Activated CD8-positive, alpha-beta T cell treated with anti-CD3 and anti-CD28 coated beads for 36 hours (primary cell): ENCODE measurements at regions not wholly inside any gene's neighbourhood (a gene's known extent, or its start where the extent isn't known, plus 50 kb on each side); places are given as distances from the start of the nearest gene placed in this dataset.

ENCODE experiments used
- ATAC-seq: fragments of 200-7000 bp; cut with Tn5 transposase; one replicate; pipeline ENCODE4 v1.10.0; 2021; ENCODE audit warnings: mild to moderate bottlenecking, moderate library complexity
- CTCF ChIA-PET: fragments of 350-600 bp; sonication (Branson Sonifier 250); formaldehyde crosslinking; loops from one replicate; lab custom pipeline; 2021; ENCODE audit warnings: antibody characterized with exemption; lab: Charles Lee
- POLR2A ChIA-PET: fragments of 350-600 bp; sonication (Branson Sonifier 250); formaldehyde crosslinking; loops from one replicate; lab custom pipeline; 2021; ENCODE audit warnings: antibody characterized with exemption; lab: Charles Lee
- DNase-seq: peaks from one replicate; pipeline ENCODE4 v3.0.0-alpha.2; 2020
- H3K27ac Mint-ChIP-seq: one replicate; pipeline ENCODE4 v1.8.0; 2021; ENCODE audit warnings: mild to moderate bottlenecking, mixed read lengths
- H3K27me3 Mint-ChIP-seq: one replicate; pipeline ENCODE4 v1.8.0; 2021; ENCODE audit warnings: mixed read lengths
- H3K36me3 Mint-ChIP-seq: one replicate; pipeline ENCODE4 v1.8.0; 2021; ENCODE audit warnings: low read depth, mixed read lengths
- H3K4me1 Mint-ChIP-seq: one replicate; pipeline ENCODE4 v1.8.0; 2021; ENCODE audit warnings: low read depth, mixed read lengths
- H3K4me3 Mint-ChIP-seq: one replicate; pipeline ENCODE4 v1.8.0; 2021; ENCODE audit warnings: mild to moderate bottlenecking, moderate library complexity, mixed read lengths
- H3K9me3 Mint-ChIP-seq: one replicate; pipeline ENCODE4 v1.8.0; 2021; ENCODE audit warnings: mixed read lengths
- intact Hi-C: fragments of 100-400 bp; cut with micrococcal nuclease; formaldehyde crosslinking; loops from one replicate; pipeline ENCODE4 v1.10.0; 2022
- TF ChIP-seq, protein P1 (sequence below): fragments of 200-600 bp; IDR thresholded peaks from one replicate; pipeline ENCODE4 v1.8.0; 2022; ENCODE audit warnings: antibody characterized with exemption, mild to moderate bottlenecking

DNA sequence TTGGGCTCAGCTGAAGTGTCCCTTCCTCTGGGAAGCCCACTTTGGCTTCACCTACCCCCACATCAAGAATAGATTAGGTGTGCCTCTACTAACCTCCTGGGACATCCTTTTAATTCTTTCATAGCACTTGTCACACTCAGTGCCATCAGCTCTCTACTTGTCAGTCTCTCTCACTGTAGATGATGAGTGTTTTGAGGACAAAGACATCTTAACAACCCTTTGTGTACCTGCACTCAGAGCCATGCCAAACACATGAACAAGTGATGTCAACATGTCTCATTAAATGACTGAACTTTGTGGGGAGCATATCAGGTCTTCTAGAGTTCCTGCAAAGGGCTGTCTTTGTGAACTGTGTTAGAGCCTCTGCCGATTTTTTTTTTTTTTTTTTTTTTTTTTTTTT, 87.0 kb upstream of the AMOTL1 start:
- Mint-ChIP-seq H3K36me3 (no peaks in the 10 kb centered on the region), H3K27me3 (peaks cover 2% of the 10 kb centered on the region), H3K4me3 (no peak overlapping the region), H3K9me3 (peaks cover 2% of the 10 kb centered on the region), H3K4me1 (no peaks in the 10 kb centered on the region), H3K27ac (no peak overlapping the region)
- TF ChIP-seq, protein P1, sequence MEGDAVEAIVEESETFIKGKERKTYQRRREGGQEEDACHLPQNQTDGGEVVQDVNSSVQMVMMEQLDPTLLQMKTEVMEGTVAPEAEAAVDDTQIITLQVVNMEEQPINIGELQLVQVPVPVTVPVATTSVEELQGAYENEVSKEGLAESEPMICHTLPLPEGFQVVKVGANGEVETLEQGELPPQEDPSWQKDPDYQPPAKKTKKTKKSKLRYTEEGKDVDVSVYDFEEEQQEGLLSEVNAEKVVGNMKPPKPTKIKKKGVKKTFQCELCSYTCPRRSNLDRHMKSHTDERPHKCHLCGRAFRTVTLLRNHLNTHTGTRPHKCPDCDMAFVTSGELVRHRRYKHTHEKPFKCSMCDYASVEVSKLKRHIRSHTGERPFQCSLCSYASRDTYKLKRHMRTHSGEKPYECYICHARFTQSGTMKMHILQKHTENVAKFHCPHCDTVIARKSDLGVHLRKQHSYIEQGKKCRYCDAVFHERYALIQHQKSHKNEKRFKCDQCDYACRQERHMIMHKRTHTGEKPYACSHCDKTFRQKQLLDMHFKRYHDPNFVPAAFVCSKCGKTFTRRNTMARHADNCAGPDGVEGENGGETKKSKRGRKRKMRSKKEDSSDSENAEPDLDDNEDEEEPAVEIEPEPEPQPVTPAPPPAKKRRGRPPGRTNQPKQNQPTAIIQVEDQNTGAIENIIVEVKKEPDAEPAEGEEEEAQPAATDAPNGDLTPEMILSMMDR, result no peak
- DNase-seq, result no peak
- ATAC-seq, result no peak
- ChIA-PET CTCF (no interaction called here), POLR2A (interaction anchor here (0.6 kb wide), 1 partner anchor 126 kb away, joined by 4 read pairs; no protein-coding TSS in a partner anchor)
- intact Hi-C loops, result no loop called here

GRCh38 chr11:94681852-94682251, 86.3 kb upstream of the AMOTL1 start:
- TF ChIP-seq, protein P1, result no peak
- CTCF ChIA-PET, result no interaction called here
- no peaks in the 10 kb centered on the region for H3K36me3 Mint-ChIP-seq
- ATAC-seq (no peak), DNase-seq (no peak)
- intact Hi-C loops, result no loop called here
- no peak overlapping the region for H3K27ac Mint-ChIP-seq
- peaks cover 2% of the 10 kb centered on the region for H3K9me3 Mint-ChIP-seq
- H3K27me3 Mint-ChIP-seq, result peaks cover 2% of the 10 kb centered on the region
- H3K4me1 Mint-ChIP-seq, result no peaks in the 10 kb centered on the region
- H3K4me3 Mint-ChIP-seq, result no peak overlapping the region
- POLR2A ChIA-PET, result no interaction called here

- ATAC-seq (no peak), DNase-seq (no peak)
- Mint-ChIP-seq H3K36me3 (no peaks in the 10 kb centered on the region), H3K4me1 (no peaks in the 10 kb centered on the region), H3K27ac (no peak overlapping the region), H3K27me3 (peaks cover 20% of the 10 kb centered on the region), H3K9me3 (no peaks in the 10 kb centered on the region), H3K4me3 (no peak overlapping the region)
- POLR2A ChIA-PET, result no interaction called here
- TF ChIP-seq, protein P1, result no peak
- intact Hi-C loops, result no loop called here
- CTCF ChIA-PET, result no interaction called here
These were observed 73.7 kb upstream of the AMOTL1 start for GRCh38 chr11:94694309-94695060.

DNA sequence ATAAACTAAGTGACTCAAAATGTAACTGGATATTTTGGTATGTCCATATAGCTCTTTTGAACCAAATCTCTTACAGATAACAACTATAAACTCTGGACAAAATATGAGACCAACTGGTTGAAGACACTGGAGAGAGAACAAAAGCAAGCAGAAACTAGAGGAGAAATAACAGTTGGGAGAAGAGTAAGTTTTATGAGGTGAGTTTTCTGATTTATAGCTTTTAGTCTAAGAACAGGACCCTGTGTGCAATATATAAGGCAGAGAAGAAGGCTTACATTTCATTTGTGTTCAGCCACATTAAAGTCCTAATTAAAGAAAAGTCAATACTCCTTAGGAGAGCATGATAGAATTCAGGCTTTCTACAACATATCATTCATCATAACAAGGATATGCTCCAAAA, 71.0 kb upstream of the AMOTL1 start:
- intact Hi-C loops, result no loop called here
- H3K27me3 Mint-ChIP-seq, result peaks cover 25% of the 10 kb centered on the region
- H3K36me3 Mint-ChIP-seq, result no peaks in the 10 kb centered on the region
- DNase-seq, result no peak
- ChIA-PET POLR2A (no interaction called here), CTCF (no interaction called here)
- no peaks in the 10 kb centered on the region for H3K9me3 Mint-ChIP-seq
- no peaks in the 10 kb centered on the region for H3K4me1 Mint-ChIP-seq
- ATAC-seq, result no peak
- H3K27ac Mint-ChIP-seq, result no peak overlapping the region
- TF ChIP-seq, protein P1, result no peak
- H3K4me3 Mint-ChIP-seq, result no peak overlapping the region

DNA sequence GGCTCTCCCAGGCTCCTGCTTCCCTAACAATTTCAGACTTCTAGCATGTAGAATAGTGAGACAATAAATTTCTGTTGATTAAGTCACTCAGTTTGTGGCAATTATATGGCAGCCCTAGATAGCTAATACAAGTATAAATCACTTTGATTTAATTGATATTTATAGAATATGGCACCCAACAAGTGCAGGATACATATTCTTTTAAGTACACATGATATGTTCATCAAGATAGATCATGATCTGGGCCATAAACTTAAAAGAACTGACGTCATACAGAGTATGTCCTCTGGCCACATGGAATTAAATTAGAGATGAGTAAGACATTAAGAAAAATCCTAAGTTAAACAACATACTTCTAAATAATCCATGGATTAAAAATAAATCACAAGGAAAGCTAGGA, 67.5 kb upstream of the AMOTL1 start:
- TF ChIP-seq, protein P1, result no peak
- ChIA-PET CTCF (interaction anchor here (1.0 kb wide), 1 partner anchor 85 kb away, joined by 3 read pairs; no protein-coding TSS in a partner anchor), POLR2A (no interaction called here)
- no peaks in the 10 kb centered on the region for H3K9me3 Mint-ChIP-seq
- ATAC-seq, result no peak
- no peak for DNase-seq
- no peak overlapping the region for H3K27ac Mint-ChIP-seq
- no peaks in the 10 kb centered on the region for H3K4me1 Mint-ChIP-seq
- no peaks in the 10 kb centered on the region for H3K36me3 Mint-ChIP-seq
- H3K27me3 Mint-ChIP-seq, result peaks cover 20% of the 10 kb centered on the region
- intact Hi-C loops, result no loop called here
- no peak overlapping the region for H3K4me3 Mint-ChIP-seq
